ENCODE measurements at regions not wholly inside any gene's neighbourhood (a gene's known extent, or its start where the extent isn't known, plus 50 kb on each side); places are given as distances from the start of the nearest gene placed in this dataset.

- no peak for TF ChIP-seq CTCF (conservative IDR thresholded peaks at IDR 0.05)
- H3K27ac Mint-ChIP-seq (ENCODE audit: unreplicated experiment): no peak overlapping the region
- DNase-seq (ENCODE audit: low read depth, low spot score): no peak
- no peaks in the 10 kb centered on the region for H3K4me1 Mint-ChIP-seq
- H3K4me3 Mint-ChIP-seq: no peak overlapping the region
- no peaks in the 10 kb centered on the region for H3K27me3 Mint-ChIP-seq (ENCODE audit: low read depth)
- H3K36me3 Mint-ChIP-seq (ENCODE audit: low read depth): no peaks in the 10 kb centered on the region
- H3K9me3 Mint-ChIP-seq: peaks cover 11% of the 10 kb centered on the region
Measured at GRCh38 chr22:33180356-33180755, 122.2 kb upstream of the SYN3 start.

DNA sequence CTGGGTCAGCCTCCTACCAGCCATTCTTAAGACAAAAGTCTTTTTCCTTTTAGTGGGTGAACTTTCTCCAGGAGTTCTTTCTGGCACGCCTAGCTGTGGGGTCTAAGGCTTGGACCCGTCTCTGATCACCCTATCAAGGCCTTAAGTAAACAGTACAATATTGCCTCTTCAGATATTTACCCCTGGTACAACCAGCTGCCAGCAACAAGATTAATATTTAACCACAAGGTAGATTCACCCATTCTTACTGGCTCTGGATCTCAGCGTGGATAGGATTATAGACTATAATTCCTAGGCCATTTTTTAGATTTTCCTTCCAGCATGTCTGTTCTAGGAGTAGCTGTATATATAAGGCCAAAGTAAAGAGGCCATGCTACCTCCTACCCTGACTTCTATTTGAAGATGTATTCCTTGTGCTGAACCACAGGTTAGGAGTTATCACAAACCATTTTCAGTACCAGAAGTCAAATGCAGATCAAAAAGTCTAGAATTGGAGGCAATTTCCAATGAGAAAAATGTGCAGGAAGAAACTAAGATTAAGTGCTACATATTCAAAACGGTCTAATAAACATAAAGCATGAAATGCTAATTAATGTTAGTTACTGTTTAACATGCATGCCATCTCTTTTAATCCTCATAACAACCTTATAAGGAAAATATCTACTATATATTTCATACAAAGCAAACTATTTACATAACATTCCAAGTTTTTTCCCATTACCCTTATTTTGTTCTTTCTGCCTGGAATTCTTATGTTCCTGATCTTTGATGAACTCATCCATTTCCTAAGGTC, 110.0 kb upstream of the SYN3 start:
- no peaks in the 10 kb centered on the region for H3K36me3 Mint-ChIP-seq (ENCODE audit: low read depth)
- TF ChIP-seq CTCF (conservative IDR thresholded peaks at IDR 0.05): no peak
- H3K4me3 Mint-ChIP-seq: no peak overlapping the region
- peaks cover 24% of the 10 kb centered on the region for H3K27me3 Mint-ChIP-seq (ENCODE audit: low read depth)
- H3K4me1 Mint-ChIP-seq: no peaks in the 10 kb centered on the region
- peaks cover 5% of the 10 kb centered on the region for H3K9me3 Mint-ChIP-seq
- no peak for DNase-seq (ENCODE audit: low read depth, low spot score)
- no peak overlapping the region for H3K27ac Mint-ChIP-seq (ENCODE audit: unreplicated experiment)

GRCh38 chr22:33166206-33166605, 108.0 kb upstream of the SYN3 start:
- no peak for DNase-seq (ENCODE audit: low read depth, low spot score)
- Mint-ChIP-seq H3K9me3 (peaks cover 5% of the 10 kb centered on the region), H3K4me1 (no peaks in the 10 kb centered on the region), H3K27me3 (ENCODE audit: low read depth) (peaks cover 30% of the 10 kb centered on the region), H3K4me3 (no peak overlapping the region), H3K36me3 (ENCODE audit: low read depth) (no peaks in the 10 kb centered on the region), H3K27ac (ENCODE audit: unreplicated experiment) (no peak overlapping the region)
- no peak for TF ChIP-seq CTCF (conservative IDR thresholded peaks at IDR 0.05)

DNA sequence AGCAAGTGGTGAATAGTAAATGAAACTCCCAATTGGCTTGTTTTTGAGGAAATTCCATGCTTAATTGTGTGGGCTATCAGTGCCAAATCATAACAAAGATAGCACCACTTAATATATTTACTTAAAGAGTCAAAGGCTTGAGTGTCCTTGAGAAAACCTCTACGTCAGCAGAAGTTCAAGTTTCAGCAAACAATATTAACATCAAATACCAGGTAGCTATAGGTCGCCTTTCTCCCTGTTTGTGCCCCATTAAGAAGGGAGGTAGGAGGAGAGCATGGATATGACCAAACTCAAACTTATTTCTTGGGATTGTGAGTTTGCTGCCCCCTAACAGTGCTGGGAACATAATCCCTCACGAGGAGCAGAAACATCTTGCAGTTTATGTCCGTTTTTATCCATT, 105.6 kb upstream of the SYN3 start:
- H3K27me3 Mint-ChIP-seq (ENCODE audit: low read depth): peaks cover 32% of the 10 kb centered on the region
- H3K27ac Mint-ChIP-seq (ENCODE audit: unreplicated experiment): no peak overlapping the region
- no peak overlapping the region for H3K4me3 Mint-ChIP-seq
- no peaks in the 10 kb centered on the region for H3K9me3 Mint-ChIP-seq
- DNase-seq (ENCODE audit: low read depth, low spot score): no peak
- no peaks in the 10 kb centered on the region for H3K4me1 Mint-ChIP-seq
- TF ChIP-seq CTCF (conservative IDR thresholded peaks at IDR 0.05): no peak
- no peaks in the 10 kb centered on the region for H3K36me3 Mint-ChIP-seq (ENCODE audit: low read depth)

DNA sequence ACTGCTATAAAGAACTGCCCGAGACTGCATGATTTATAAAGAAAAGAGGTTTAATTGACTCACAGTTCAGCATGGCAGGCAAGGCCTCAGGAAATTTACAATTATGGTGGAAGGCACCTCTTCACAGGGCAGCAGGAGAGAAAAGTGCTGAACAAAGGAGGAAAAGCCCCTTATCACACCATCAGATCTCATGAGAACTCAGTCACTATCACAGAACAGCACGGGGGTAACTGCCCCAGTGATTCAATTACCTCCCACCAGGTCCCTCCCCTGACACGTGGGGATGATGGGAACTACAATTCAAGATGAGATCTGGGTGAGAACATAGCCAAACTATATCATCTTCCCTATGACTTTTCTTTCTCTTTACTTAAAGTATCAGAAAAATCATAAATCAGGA, 104.0 kb upstream of the SYN3 start:
- no peak for TF ChIP-seq CTCF (conservative IDR thresholded peaks at IDR 0.05)
- Mint-ChIP-seq H3K27ac (ENCODE audit: unreplicated experiment) (no peak overlapping the region), H3K9me3 (no peaks in the 10 kb centered on the region), H3K4me1 (no peaks in the 10 kb centered on the region), H3K36me3 (ENCODE audit: low read depth) (no peaks in the 10 kb centered on the region), H3K27me3 (ENCODE audit: low read depth) (peaks cover 28% of the 10 kb centered on the region), H3K4me3 (no peak overlapping the region)
- DNase-seq (ENCODE audit: low read depth, low spot score): no peak

Measured in neural crest cell (in vitro differentiated cells).